HG03280 (cell line): ENCODE measurements at regions not wholly inside any gene's neighbourhood (a gene's known extent, or its start where the extent isn't known, plus 50 kb on each side); places are given as distances from the start of the nearest gene placed in this dataset.
"Not testable (repeated sequence)": the region's sequence is repeated elsewhere in the genome, so short reads cannot be mapped to it uniquely, and the experiment has no call there.

Experiments
- ATAC-seq: cut with Tn5 transposase; IDR thresholded peaks from one replicate; pipeline ENCODE4 v1.9.1; 2021; ENCODE audit warnings: mild to moderate bottlenecking, moderate library complexity; ENCODE audit not compliant: unreplicated experiment

- no peak for ATAC-seq
Measured at GRCh38 chr1:78240755-78241154, 195.0 kb downstream of the GIPC2 start.

GRCh38 chr1:78247079-78247478, 201.3 kb downstream of the GIPC2 start:
- no peak for ATAC-seq

- no peak for ATAC-seq
Measured at GRCh38 chr1:78250201-78250600, 204.4 kb downstream of the GIPC2 start.

- ATAC-seq: no peak
Measured at GRCh38 chr1:78254517-78254916, 208.8 kb downstream of the GIPC2 start.

GRCh38 chr1:78255383-78255782, 209.6 kb downstream of the GIPC2 start:
- ATAC-seq: no peak

GRCh38 chr1:78255846-78256245, 210.1 kb downstream of the GIPC2 start:
- ATAC-seq: no peak

GRCh38 chr1:78263459-78263858, 217.7 kb downstream of the GIPC2 start:
- no peak for ATAC-seq

GRCh38 chr1:78263946-78264345, 218.2 kb downstream of the GIPC2 start:
- ATAC-seq: no peak

GRCh38 chr1:78267513-78268218, 221.9 kb downstream of the GIPC2 start:
- no peak for ATAC-seq

GRCh38 chr1:78269591-78269990, 221.2 kb upstream of the PTGFR start:
- no peak for ATAC-seq

GRCh38 chr1:78271423-78271822, 219.4 kb upstream of the PTGFR start:
- not testable (repeated sequence) for ATAC-seq

GRCh38 chr1:78274814-78275213, 216.0 kb upstream of the PTGFR start:
- ATAC-seq: no peak

GRCh38 chr1:78275456-78275855, 215.3 kb upstream of the PTGFR start:
- no peak for ATAC-seq

- ATAC-seq: no peak
Measured at GRCh38 chr1:78275906-78276685, 214.7 kb upstream of the PTGFR start.

- no peak for ATAC-seq
Measured at GRCh38 chr1:78277253-78277652, 213.5 kb upstream of the PTGFR start.

GRCh38 chr1:78279051-78279450, 211.7 kb upstream of the PTGFR start:
- ATAC-seq: no peak

GRCh38 chr1:78280626-78281025, 210.1 kb upstream of the PTGFR start:
- no peak for ATAC-seq

- no peak for ATAC-seq
Measured at GRCh38 chr1:78281580-78281979, 209.2 kb upstream of the PTGFR start.

GRCh38 chr1:78283691-78284090, 207.1 kb upstream of the PTGFR start:
- ATAC-seq: no peak

- ATAC-seq: no peak
Measured at GRCh38 chr1:78284354-78284753, 206.4 kb upstream of the PTGFR start.

GRCh38 chr1:78286686-78287085, 204.1 kb upstream of the PTGFR start:
- ATAC-seq: no peak

- ATAC-seq: no peak
Measured at GRCh38 chr1:78289603-78290002, 201.2 kb upstream of the PTGFR start.
